ENCODE measurements at regions not wholly inside any gene's neighbourhood (a gene's known extent, or its start where the extent isn't known, plus 50 kb on each side); places are given as distances from the start of the nearest gene placed in this dataset.

GRCh38 chr20:48209102-48209501 lies 423.8 kb upstream of the SULF2 start:
- no peak overlapping the region for H3K27ac Mint-ChIP-seq (ENCODE audit: unreplicated experiment)
- no peaks in the 10 kb centered on the region for H3K36me3 Mint-ChIP-seq (ENCODE audit: low read depth)
- H3K4me1 Mint-ChIP-seq, result peaks cover 22% of the 10 kb centered on the region
- DNase-seq (ENCODE audit: low read depth, low spot score), result peak; percentile 20
- H3K4me3 Mint-ChIP-seq, result no peak overlapping the region
- no peak for TF ChIP-seq CTCF (conservative IDR thresholded peaks at IDR 0.05)
- no peaks in the 10 kb centered on the region for H3K9me3 Mint-ChIP-seq
- H3K27me3 Mint-ChIP-seq (ENCODE audit: low read depth), result no peaks in the 10 kb centered on the region

- no peak for DNase-seq (ENCODE audit: low read depth, low spot score)
- H3K27me3 Mint-ChIP-seq (ENCODE audit: low read depth), result no peaks in the 10 kb centered on the region
- no peak overlapping the region for H3K4me3 Mint-ChIP-seq
- no peak overlapping the region for H3K27ac Mint-ChIP-seq (ENCODE audit: unreplicated experiment)
- no peaks in the 10 kb centered on the region for H3K9me3 Mint-ChIP-seq
- H3K36me3 Mint-ChIP-seq (ENCODE audit: low read depth), result no peaks in the 10 kb centered on the region
- TF ChIP-seq CTCF (conservative IDR thresholded peaks at IDR 0.05), result no peak
- H3K4me1 Mint-ChIP-seq, result peaks cover 27% of the 10 kb centered on the region
Measured at GRCh38 chr20:48208176-48208575, 422.9 kb upstream of the SULF2 start.

- Mint-ChIP-seq H3K4me1 (peaks cover 29% of the 10 kb centered on the region), H3K4me3 (no peak overlapping the region), H3K36me3 (ENCODE audit: low read depth) (no peaks in the 10 kb centered on the region), H3K9me3 (no peaks in the 10 kb centered on the region), H3K27me3 (ENCODE audit: low read depth) (no peaks in the 10 kb centered on the region), H3K27ac (ENCODE audit: unreplicated experiment) (no peak overlapping the region)
- TF ChIP-seq CTCF (conservative IDR thresholded peaks at IDR 0.05), result no peak
- no peak for DNase-seq (ENCODE audit: low read depth, low spot score)
Measured at GRCh38 chr20:48207505-48207904, 422.2 kb upstream of the SULF2 start.

GRCh38 chr20:48205786-48206185 lies 420.5 kb upstream of the SULF2 start:
- no peak for TF ChIP-seq CTCF (conservative IDR thresholded peaks at IDR 0.05)
- Mint-ChIP-seq H3K4me3 (no peak overlapping the region), H3K4me1 (peaks cover 17% of the 10 kb centered on the region), H3K9me3 (no peaks in the 10 kb centered on the region), H3K27me3 (ENCODE audit: low read depth) (no peaks in the 10 kb centered on the region), H3K36me3 (ENCODE audit: low read depth) (no peaks in the 10 kb centered on the region), H3K27ac (ENCODE audit: unreplicated experiment) (no peak overlapping the region)
- no peak for DNase-seq (ENCODE audit: low read depth, low spot score)

- Mint-ChIP-seq H3K9me3 (no peaks in the 10 kb centered on the region), H3K4me1 (peaks cover 16% of the 10 kb centered on the region), H3K27me3 (ENCODE audit: low read depth) (no peaks in the 10 kb centered on the region), H3K27ac (ENCODE audit: unreplicated experiment) (no peak overlapping the region), H3K4me3 (no peak overlapping the region), H3K36me3 (ENCODE audit: low read depth) (no peaks in the 10 kb centered on the region)
- no peak for DNase-seq (ENCODE audit: low read depth, low spot score)
- TF ChIP-seq CTCF (conservative IDR thresholded peaks at IDR 0.05), result no peak
Measured at GRCh38 chr20:48205281-48205782, 420.1 kb upstream of the SULF2 start.

- H3K9me3 Mint-ChIP-seq, result no peaks in the 10 kb centered on the region
- no peak overlapping the region for H3K27ac Mint-ChIP-seq (ENCODE audit: unreplicated experiment)
- TF ChIP-seq CTCF (conservative IDR thresholded peaks at IDR 0.05), result no peak
- no peaks in the 10 kb centered on the region for H3K36me3 Mint-ChIP-seq (ENCODE audit: low read depth)
- peaks cover 16% of the 10 kb centered on the region for H3K4me1 Mint-ChIP-seq
- H3K4me3 Mint-ChIP-seq, result no peak overlapping the region
- no peaks in the 10 kb centered on the region for H3K27me3 Mint-ChIP-seq (ENCODE audit: low read depth)
- DNase-seq (ENCODE audit: low read depth, low spot score), result no peak
Measured at GRCh38 chr20:48204499-48204898, 419.2 kb upstream of the SULF2 start.
